Coronary artery (tissue), 2 donors: ENCODE measurements at regions not wholly inside any gene's neighbourhood (a gene's known extent, or its start where the extent isn't known, plus 50 kb on each side); places are given as distances from the start of the nearest gene placed in this dataset.

Experiments used
- DNase-seq: peaks from one replicate; pipeline ENCODE4 v3.0.0-alpha.2; 2017; ENCODE audit warnings: low spot score
- H3K27ac ChIP-seq, 2 donors: fragments of 200-600 bp; sonication (generic); one replicate each; pipeline ENCODE4 v1.5.1; 2016 to 2019
- H3K4me3 ChIP-seq: fragments of 200-600 bp; sonication (generic); 2 replicates; pipeline ENCODE4 v1.5.1; 2016; ENCODE audit warnings: mild to moderate bottlenecking, moderate library complexity
- TF ChIP-seq, protein P1 (sequence below): fragments of 200-600 bp; sonication (generic); IDR thresholded peaks from one replicate; pipeline ENCODE4 v1.5.1; 2019; ENCODE audit warnings: antibody characterized with exemption

DNA sequence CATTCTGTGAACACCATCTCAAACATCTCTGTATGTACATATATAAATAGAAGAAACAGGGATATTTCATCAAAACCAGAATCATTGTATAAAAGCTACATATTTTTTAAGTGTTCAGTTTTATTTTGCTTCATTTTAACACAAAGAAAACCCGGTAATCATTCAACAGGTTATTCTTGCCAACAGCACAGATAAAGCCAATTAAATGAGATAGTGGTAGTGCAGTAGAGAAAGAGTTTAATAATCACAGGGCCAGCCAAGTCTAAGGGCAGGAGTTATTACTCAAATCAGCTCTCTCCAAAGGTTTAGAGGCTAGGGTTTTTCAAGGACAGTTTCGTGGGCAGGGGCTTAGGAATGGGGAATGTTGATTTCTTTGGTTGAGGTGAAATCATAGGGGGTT is 261.0 kb upstream of the KIF2A start:
- TF ChIP-seq, protein P1, sequence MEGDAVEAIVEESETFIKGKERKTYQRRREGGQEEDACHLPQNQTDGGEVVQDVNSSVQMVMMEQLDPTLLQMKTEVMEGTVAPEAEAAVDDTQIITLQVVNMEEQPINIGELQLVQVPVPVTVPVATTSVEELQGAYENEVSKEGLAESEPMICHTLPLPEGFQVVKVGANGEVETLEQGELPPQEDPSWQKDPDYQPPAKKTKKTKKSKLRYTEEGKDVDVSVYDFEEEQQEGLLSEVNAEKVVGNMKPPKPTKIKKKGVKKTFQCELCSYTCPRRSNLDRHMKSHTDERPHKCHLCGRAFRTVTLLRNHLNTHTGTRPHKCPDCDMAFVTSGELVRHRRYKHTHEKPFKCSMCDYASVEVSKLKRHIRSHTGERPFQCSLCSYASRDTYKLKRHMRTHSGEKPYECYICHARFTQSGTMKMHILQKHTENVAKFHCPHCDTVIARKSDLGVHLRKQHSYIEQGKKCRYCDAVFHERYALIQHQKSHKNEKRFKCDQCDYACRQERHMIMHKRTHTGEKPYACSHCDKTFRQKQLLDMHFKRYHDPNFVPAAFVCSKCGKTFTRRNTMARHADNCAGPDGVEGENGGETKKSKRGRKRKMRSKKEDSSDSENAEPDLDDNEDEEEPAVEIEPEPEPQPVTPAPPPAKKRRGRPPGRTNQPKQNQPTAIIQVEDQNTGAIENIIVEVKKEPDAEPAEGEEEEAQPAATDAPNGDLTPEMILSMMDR = no peak
- Histone ChIP-seq H3K4me3 (no peak overlapping the region), H3K27ac (no peak overlapping the region)
- no peak for DNase-seq

DNA sequence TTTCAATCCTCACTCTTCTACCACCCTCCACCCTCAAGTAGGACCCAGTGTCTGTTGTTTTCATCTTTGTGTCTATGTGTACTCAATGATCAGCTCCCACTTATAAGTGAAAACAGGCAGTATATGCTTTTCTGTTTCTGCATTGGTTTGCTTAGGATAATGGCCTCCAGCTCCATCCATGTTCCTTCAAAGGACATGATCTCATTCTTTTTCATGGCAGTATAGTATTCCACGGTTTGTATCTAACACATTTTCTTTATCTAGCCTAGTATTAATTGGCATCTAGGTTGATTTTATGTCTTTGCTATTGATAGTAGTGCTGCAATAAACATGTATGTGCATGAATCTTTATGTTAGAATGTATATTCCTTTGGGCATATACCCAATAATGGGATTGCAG is 259.8 kb upstream of the KIF2A start:
- TF ChIP-seq, protein P1 = no peak
- Histone ChIP-seq H3K4me3 (no peak overlapping the region), H3K27ac (no peak overlapping the region)
- DNase-seq = no peak

- Histone ChIP-seq H3K4me3 (no peak overlapping the region), H3K27ac (no peak overlapping the region)
- no peak for DNase-seq
- TF ChIP-seq, protein P1 = no peak
Observed at GRCh38 chr5:62051747-62052146, 254.3 kb upstream of the KIF2A start.

DNA sequence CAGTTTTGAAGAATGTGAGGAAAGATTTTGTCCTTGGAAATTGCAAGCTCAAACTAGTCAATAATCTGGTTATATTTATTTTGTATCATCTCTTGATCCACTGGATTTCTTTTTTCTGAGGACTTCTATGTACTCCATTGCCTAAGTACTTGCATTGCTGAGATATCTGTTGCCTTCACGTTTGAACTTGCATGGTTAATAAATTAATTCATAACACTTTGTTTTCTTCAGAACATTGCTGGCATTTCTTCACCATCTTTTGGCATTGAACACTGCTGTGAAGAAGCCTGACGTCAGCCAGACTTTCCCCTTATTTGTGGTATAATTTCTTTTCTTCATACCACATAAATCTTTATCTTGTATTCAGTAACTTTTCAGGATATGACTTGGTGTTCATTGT is 246.0 kb upstream of the KIF2A start:
- TF ChIP-seq, protein P1 = no peak
- DNase-seq = no peak
- H3K27ac ChIP-seq = no peak overlapping the region
- H3K4me3 ChIP-seq = no peak overlapping the region

- TF ChIP-seq, protein P1 = no peak
- Histone ChIP-seq H3K4me3 (no peak overlapping the region), H3K27ac (no peak overlapping the region)
- DNase-seq = no peak
Observed at GRCh38 chr5:62065050-62065449, 241.0 kb upstream of the KIF2A start.

- TF ChIP-seq, protein P1 = no peak
- Histone ChIP-seq H3K27ac (no peak overlapping the region), H3K4me3 (no peak overlapping the region)
- DNase-seq = no peak
Observed at GRCh38 chr5:62066761-62067277, 239.2 kb upstream of the KIF2A start.

DNA sequence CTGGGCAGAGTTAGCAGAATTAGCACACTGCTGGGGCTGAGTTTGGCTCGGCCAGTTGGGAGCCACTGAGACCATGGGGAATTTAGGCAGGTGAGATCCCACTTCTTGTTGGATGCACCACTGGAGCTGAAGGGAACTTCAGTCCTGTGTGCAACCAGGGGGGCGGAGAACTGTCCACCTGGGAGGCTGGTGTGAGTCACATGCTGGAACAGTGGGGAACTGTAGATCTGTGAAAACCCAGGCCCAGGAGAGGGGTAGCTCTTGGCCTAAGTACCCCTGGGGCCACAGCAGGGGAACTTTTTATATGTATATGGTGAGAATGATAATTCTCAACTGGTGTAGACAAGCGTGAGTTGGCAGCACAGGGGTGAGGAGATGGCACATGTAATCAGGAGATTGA is 237.5 kb upstream of the KIF2A start:
- no peak overlapping the region for H3K4me3 ChIP-seq
- H3K27ac ChIP-seq = no peak overlapping the region
- no peak for DNase-seq
- TF ChIP-seq, protein P1 = no peak
